RWPE1 (cell line): ENCODE measurements at regions not wholly inside any gene's neighbourhood (a gene's known extent, or its start where the extent isn't known, plus 50 kb on each side); places are given as distances from the start of the nearest gene placed in this dataset.

Experiments used
- CTCF ChIA-PET: fragments of 350-600 bp; sonication (Branson Sonifier 250); formaldehyde crosslinking; extraction: SDS; loops from one replicate; lab custom pipeline; 2021; lab: Yijun Ruan, JAX
- POLR2A ChIA-PET: fragments of 400-600 bp; formaldehyde crosslinking; extraction: SDS; loops from one replicate; lab custom pipeline; 2020; ENCODE audit warnings: antibody characterized with exemption; ENCODE audit not compliant: low non-redundant PET; lab: Yijun Ruan, JAX
- DNase-seq: peaks from one replicate; pipeline ENCODE4 v3.0.0; 2012; ENCODE audit warnings: low spot score
- H3K27ac ChIP-seq: fragments of 450-650 bp; 2 replicates; pipeline ENCODE4 v1.5.1; 2017
- CTCF ChIP-seq: fragments of 450-650 bp; conservative IDR thresholded peaks from 2 replicates; pipeline ENCODE4 v1.5.1; 2017; ENCODE audit warnings: low read depth, mild to moderate bottlenecking

GRCh38 chr15:61748529-61748928 is 311.7 kb downstream of the VPS13C start:
- TF ChIP-seq CTCF: no peak
- ChIA-PET CTCF (interaction anchor here (1.6 kb wide), 1 partner anchor 86 kb away, joined by 8 read pairs; no protein-coding TSS in a partner anchor), POLR2A (no interaction called here)
- DNase-seq: peak; percentile 43
- H3K27ac ChIP-seq: no peak overlapping the region

GRCh38 chr15:61746589-61746988 is 313.7 kb downstream of the VPS13C start:
- CTCF ChIA-PET: interaction anchor here (0.6 kb wide), 1 partner anchor 50 kb away, joined by 3 read pairs; no protein-coding TSS in a partner anchor
- TF ChIP-seq CTCF: no peak
- POLR2A ChIA-PET: no interaction called here
- H3K27ac ChIP-seq: no peak overlapping the region
- DNase-seq: no peak

- ChIA-PET CTCF (no interaction called here), POLR2A (no interaction called here)
- no peak overlapping the region for H3K27ac ChIP-seq
- TF ChIP-seq CTCF: no peak
- no peak for DNase-seq
Measured at GRCh38 chr15:61743345-61743909, 316.8 kb downstream of the VPS13C start.

GRCh38 chr15:61742591-61742990 is 317.7 kb downstream of the VPS13C start:
- TF ChIP-seq CTCF: no peak
- DNase-seq: peak; percentile 38
- POLR2A ChIA-PET: interaction anchor here (0.6 kb wide), 1 partner anchor 1332 kb away, joined by 10 read pairs; no protein-coding TSS in a partner anchor
- CTCF ChIA-PET: interaction anchor here (0.6 kb wide), 1 partner anchor 67 kb away, joined by 3 read pairs; no protein-coding TSS in a partner anchor
- H3K27ac ChIP-seq: no peak overlapping the region

- ChIA-PET POLR2A (no interaction called here), CTCF (interaction anchor here (0.5 to 0.7 kb wide), 2 partner anchors 124 to 1146 kb away, joined by 3 to 4 read pairs; no protein-coding TSS in a partner anchor)
- no peak overlapping the region for H3K27ac ChIP-seq
- DNase-seq: no peak
- no peak for TF ChIP-seq CTCF
Measured at GRCh38 chr15:61736790-61737189, 323.5 kb downstream of the VPS13C start.

- ChIA-PET POLR2A (interaction anchor here (0.6 kb wide), 1 partner anchor 18 kb away, joined by 3 read pairs; no protein-coding TSS in a partner anchor), CTCF (no interaction called here)
- H3K27ac ChIP-seq: no peak overlapping the region
- DNase-seq: no peak
- TF ChIP-seq CTCF: no peak
Measured at GRCh38 chr15:61731099-61731498, 329.1 kb downstream of the VPS13C start.
